ENCODE measurements at regions not wholly inside any gene's neighbourhood (a gene's known extent, or its start where the extent isn't known, plus 50 kb on each side); places are given as distances from the start of the nearest gene placed in this dataset.

- DNase-seq = no peak
Measured at GRCh38 chr18:24628326-24628725, 167.9 kb downstream of the HRH4 start.

DNA sequence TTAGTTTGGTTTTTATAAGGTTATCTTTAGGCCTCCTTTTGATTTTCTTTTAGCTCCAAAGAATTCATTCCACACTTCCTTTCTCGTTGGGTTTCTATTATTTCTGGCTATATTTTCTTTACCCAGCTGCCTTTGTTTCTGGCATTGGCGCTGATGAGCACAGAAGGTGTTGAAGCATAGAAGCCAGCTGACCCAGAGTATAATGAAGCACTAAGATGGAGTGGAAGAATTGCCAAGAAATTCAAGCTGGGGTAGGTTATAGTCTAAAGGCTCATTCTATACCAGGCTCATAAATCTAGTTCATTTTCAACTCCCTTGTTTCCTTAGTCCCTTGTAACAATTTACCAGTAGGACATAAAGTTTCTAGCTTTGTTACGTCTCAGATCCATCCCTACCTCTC lies 169.5 kb downstream of the HRH4 start:
- no peak for DNase-seq

- no peak for DNase-seq
Measured at GRCh38 chr18:24630346-24630880, 170.0 kb downstream of the HRH4 start.

GRCh38 chr18:24631243-24632025 lies 171.0 kb downstream of the HRH4 start:
- DNase-seq = no peak

GRCh38 chr18:24632158-24632988 lies 171.9 kb downstream of the HRH4 start:
- DNase-seq = no peak

DNA sequence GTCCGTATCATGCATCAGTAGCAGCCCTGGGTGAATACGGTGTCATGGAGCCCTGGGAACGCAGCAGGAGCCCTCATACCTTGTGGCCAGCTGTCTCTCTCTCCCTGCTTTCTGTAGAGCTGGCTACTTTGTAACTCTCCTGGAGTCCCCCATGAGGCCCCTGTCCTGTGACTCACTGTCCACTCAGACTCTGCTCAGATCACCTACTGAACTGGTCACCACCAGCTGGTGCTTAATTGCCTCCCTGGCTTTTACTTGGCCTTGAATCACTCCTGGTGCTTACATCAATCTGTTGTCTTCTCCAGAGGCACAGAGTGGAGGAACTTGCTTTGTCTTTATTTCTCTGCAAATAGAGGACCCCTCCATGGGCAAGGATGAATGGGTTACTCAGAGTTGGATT lies 172.7 kb downstream of the HRH4 start:
- no peak for DNase-seq

DNA sequence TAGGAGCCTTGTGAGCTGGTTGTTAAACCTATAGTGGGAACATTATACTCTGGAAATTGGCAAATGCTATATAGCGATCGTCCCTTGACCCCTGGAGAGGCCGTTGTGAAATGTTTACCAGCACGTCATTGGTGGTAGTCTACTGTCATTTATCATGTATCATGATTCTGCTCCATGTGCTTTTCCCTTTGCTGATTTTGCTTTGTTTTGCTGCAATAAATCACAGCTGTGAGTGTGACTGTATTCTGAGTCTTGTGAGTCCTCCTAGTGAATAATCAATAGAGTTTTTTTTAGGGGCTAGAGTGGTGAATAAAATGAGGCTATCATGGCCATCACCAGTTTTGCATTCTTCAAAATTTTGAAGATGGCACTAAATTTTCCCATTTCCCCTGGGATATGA lies 189.1 kb downstream of the HRH4 start:
- no peak for DNase-seq

DNA sequence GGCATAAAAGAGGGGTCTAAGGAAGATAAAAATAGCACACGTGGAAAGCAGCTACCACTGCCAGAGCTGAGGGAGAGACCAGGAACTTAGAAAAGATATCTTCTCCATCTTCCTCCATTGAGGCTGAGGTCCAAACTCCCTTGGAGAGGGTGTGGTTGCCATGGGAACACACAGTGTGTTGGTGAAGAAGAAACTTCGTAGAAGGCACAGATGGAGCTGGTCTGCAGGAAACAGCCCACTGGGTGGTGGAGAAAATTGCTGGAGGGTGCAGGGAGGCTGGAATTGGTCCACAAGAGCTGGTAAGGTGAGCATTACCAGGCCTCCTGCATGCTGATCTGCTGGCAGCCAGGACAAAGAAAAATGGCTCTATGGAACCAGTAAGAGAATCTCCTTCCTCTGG lies 191.0 kb downstream of the HRH4 start:
- DNase-seq = no peak

GRCh38 chr18:24656050-24656449 lies 195.6 kb downstream of the HRH4 start:
- no peak for DNase-seq

- no peak for DNase-seq
Measured at GRCh38 chr18:24656551-24657443, 196.4 kb downstream of the HRH4 start.

- no peak for DNase-seq
Measured at GRCh38 chr18:24657444-24657842, 197.0 kb downstream of the HRH4 start.

DNA sequence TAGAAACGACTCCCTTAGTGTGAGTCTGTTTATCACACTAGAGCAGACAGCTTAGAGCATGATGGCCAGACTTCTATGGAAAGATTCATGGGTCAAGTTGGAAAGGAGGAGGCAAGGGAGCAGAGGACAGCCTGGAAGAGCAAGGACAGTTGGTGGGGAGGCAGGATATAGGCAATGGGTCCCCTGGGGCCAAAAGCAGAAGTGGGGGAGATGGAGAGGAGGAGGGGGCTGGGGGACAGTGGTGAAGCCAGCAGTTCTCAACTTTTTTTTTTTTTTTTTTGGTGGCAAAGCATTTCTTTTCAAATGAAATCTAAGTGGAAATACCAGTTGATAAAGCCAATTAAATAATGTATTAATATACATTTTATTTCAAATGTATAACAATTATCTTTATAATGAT lies 197.9 kb downstream of the HRH4 start:
- DNase-seq = no peak

DNA sequence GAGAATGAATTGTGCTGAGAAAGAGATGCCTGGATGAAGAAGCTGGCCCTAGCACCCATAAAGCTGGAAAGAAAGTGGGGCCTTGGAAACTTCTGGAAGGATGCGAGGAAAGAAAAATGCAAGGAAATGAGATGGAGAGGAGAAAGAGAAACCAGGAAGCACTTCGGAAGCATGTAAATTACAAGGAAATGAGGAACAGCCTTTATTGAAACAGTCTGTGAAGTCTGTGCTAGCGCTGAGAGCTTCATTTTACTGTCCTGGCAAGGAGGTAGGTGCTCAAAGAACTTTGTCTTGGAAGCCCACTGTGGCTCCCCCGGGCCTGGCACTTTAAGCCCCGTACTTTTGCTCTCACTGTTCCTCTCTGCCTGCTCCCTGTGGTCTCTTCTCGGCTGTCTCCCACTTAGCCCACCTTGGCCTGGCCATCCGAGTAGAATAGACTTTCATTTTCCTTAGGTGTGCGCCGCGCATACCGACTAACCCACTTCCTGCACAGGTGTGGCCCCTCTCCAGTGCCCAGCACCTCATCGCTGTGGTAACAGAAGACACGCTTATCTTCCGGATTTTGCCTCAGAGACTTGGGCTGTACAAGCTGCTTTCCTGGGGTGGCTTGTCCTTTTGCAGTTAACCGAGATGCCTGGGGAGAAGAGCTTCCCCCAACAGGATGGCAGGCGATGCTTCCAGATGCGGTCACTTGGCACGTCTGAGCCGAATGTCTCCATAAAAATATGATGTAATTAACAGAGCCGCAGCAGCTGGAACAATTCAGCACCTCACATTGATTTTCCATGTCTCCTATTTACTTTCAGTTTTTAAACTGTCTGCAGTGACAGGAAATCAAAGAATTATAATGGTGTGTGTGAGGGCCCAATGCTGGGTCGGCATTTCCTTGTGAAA lies 199.6 kb downstream of the HRH4 start:
- peak; percentile 54 for DNase-seq

- no peak for DNase-seq
Measured at GRCh38 chr18:24660956-24661355, 200.5 kb downstream of the HRH4 start.

- DNase-seq = no peak
Measured at GRCh38 chr18:24662412-24662821, 202.0 kb downstream of the HRH4 start.

DNA sequence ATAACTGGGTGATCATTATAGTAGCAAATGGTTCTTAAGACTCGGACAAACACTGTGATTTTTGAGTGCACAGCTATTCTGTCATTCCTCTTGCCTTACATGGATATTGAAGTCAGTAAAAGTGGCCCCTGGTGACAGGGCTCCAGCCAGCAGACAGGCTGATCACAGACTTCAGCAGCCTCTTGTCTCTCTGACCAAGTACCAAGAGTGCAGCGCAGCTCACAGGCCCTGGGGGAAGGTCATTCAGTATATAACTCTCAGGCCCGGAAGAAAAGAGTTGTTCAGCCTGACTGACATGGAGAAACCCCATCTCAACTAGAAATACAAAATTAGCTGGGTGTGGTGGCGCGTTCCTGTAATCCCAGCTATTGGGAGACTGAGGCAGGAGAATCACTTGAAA lies 202.6 kb downstream of the HRH4 start:
- no peak for DNase-seq

GRCh38 chr18:24669015-24669414 lies 208.6 kb downstream of the HRH4 start:
- no peak for DNase-seq

GRCh38 chr18:24669502-24669901 lies 209.1 kb downstream of the HRH4 start:
- no peak for DNase-seq

- no peak for DNase-seq
Measured at GRCh38 chr18:24672165-24672941, 211.9 kb downstream of the HRH4 start.

DNA sequence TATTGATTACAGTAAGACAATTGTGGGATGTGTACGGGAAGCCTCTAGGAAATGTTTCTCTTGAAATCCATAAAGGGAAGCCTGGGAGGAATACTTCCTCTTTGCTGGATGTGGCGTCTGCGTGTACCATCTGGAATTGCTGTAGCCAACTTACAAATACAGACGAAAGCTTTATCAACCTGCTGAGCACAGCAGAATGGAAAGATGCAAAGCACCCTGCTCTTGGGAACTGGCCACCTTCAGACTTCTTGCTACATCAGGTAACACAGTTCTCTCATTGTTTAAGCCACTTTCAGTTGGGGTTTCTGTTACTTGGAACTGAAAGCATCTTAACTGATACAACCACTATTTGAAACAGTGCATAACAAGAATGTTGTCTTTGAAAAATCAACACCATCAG lies 213.8 kb downstream of the HRH4 start:
- no peak for DNase-seq

GRCh38 chr18:24674605-24675004 lies 214.2 kb downstream of the HRH4 start:
- no peak for DNase-seq

Measured in CD4-positive, alpha-beta T cell treated with Interleukin-6 for 4 hours (primary cell).